Heart left ventricle (tissue), 13 donors: ENCODE measurements at regions not wholly inside any gene's neighbourhood (a gene's known extent, or its start where the extent isn't known, plus 50 kb on each side); places are given as distances from the start of the nearest gene placed in this dataset.

Experiments used
- CTCF ChIP-seq, 12 donors: fragments of 200-600 bp; sonication (generic) in 4 of 12; IDR thresholded peaks; one replicate each; pipeline versions ENCODE4 v1.5.0 to v1.8.0; 2018 to 2022; ENCODE audit warnings: antibody characterized with exemption in 12 of 12, mild to moderate bottlenecking in 5 of 12
- POLR2A ChIP-seq, 2 donors: fragments of 450-650 bp; IDR thresholded peaks; one replicate each; pipeline ENCODE4 v1.6.1; 2017; ENCODE audit warnings: antibody characterized with exemption in 2 of 2, mild to moderate bottlenecking in 2 of 2, moderate library complexity in 2 of 2
- donor health status: ischemic (EF 13 %, LVEDD 7.1; RV severe dilation, severe dysfunction).
- donor health status: DM: no; HTN: yes; CAD: no.
- donor health status: DM: no; HTN: no; CAD: no.
- donor health status: ischemic (EF 25% LVEDD 6.9; RV normal size, moderate dysfunction).
- donor health status: ischemic (EF 25% LVEDD 5.7; RV mildly dilated, moderate dysfunction).
- donor health status: ischemic (EF 35%, LVEDD 5.7; RV mildly dilated, moderate dysfunction).
- donor health status: nonischemic (EF 11% LVEDD 7.7; RV severe dilation, severe dysfunction).
- donor health status: DM: yes; HTN: yes; CAD: no.
- donor health status: PGD.
- donor health status: ischemic (EF 29% LVEDD 5.4; RV normal size, mild dysfunction).
- donor health status: nonischemic (EF 23%, LVEDD 6.1; RV moderate dilation, normal function).

- TF ChIP-seq CTCF (IDR thresholded peaks at IDR 0.05), result no peak
- no peak for TF ChIP-seq POLR2A (IDR thresholded peaks at IDR 0.05)
Measured at GRCh38 chr20:12467758-12468157, 541.0 kb upstream of the SPTLC3 start.
